SK-N-SH (cell line): ENCODE measurements at regions not wholly inside any gene's neighbourhood (a gene's known extent, or its start where the extent isn't known, plus 50 kb on each side); places are given as distances from the start of the nearest gene placed in this dataset.

ENCODE experiments used
- CTCF ChIP-seq: fragments of 200-600 bp; sonication (generic); IDR thresholded peaks from 2 replicates; pipeline ENCODE4 v1.6.1; 2017; ENCODE audit warnings: antibody characterized with exemption, mild to moderate bottlenecking, moderate library complexity
- ELF1 ChIP-seq: IDR thresholded peaks from 2 replicates; pipeline ENCODE4 v1.4.0; 2012
- EP300 ChIP-seq, 2 experiments: IDR thresholded peaks; 2 replicates each; pipeline versions ENCODE4 v1.4.0 to v1.6.1; 2012; ENCODE audit warnings: borderline replicate concordance in 1 of 2, low read depth in 1 of 2, low read length in 1 of 2
- EZH2phosphoT487 ChIP-seq: fragments of 200-600 bp; sonication (generic); IDR thresholded peaks from 2 replicates; pipeline ENCODE4 v1.6.1; 2017; ENCODE audit warnings: low read depth, mixed run types, mild to moderate bottlenecking, antibody characterized with exemption, moderate library complexity, borderline replicate concordance
- POLR2AphosphoS5 ChIP-seq: IDR thresholded peaks from 2 replicates; pipeline ENCODE4 v1.6.1; 2012; ENCODE audit warnings: low read depth, low read length
- RAD21 ChIP-seq: IDR thresholded peaks from 2 replicates; pipeline ENCODE4 v1.6.1; 2012; ENCODE audit warnings: mild to moderate bottlenecking, low read length
- SMC3 ChIP-seq: IDR thresholded peaks from 2 replicates; pipeline ENCODE4 v1.6.1; 2012; ENCODE audit warnings: low read depth, low read length, improper control_type of control experiment
- TAF1 ChIP-seq: IDR thresholded peaks from 2 replicates; pipeline ENCODE4 v1.6.1; 2012; ENCODE audit warnings: low read depth, mild to moderate bottlenecking, low read length, moderate library complexity, borderline replicate concordance
- USF2 ChIP-seq: fragments of 150-350 bp; IDR thresholded peaks from 2 replicates; pipeline ENCODE4 v1.6.1; 2017; ENCODE audit warnings: antibody characterized with exemption, low read length, low read depth, borderline replicate concordance
- YY1 ChIP-seq: IDR thresholded peaks from 2 replicates; pipeline ENCODE4 v1.4.0; 2012; ENCODE audit warnings: low read depth, mild to moderate bottlenecking

DNA sequence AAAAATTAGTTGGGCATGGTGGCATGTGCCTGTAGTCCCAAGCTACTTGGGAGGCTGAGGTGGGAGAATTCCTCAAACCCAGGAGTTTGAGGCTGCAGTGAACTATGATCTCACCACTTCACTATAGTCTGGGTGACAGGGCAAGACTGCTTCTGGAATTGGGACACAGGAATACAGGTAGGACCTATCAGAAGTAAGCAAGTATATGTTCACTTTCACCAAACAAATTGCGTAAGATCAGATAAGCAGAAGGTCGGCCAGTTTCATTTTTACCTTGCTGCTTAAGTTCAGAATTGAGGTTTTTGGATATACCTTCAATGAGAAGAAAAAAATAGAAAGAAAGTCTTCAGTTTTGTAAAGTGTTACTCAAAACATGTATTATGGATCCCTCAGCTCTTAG is 171.7 kb downstream of the MAT2B start:
- no peak for TF ChIP-seq EP300 (IDR thresholded peaks at IDR 0.05; ENCODE audit: borderline replicate concordance in 1 of 2, low read depth in 1 of 2, low read length in 1 of 2)
- TF ChIP-seq EZH2phosphoT487 = no peak
- no peak for TF ChIP-seq SMC3
- no peak for TF ChIP-seq CTCF
- TF ChIP-seq USF2 = no peak
- TF ChIP-seq POLR2AphosphoS5 = no peak
- no peak for TF ChIP-seq TAF1
- TF ChIP-seq ELF1 = no peak
- no peak for TF ChIP-seq YY1
- no peak for TF ChIP-seq RAD21
